Ascending aorta (tissue), 2 donors: ENCODE measurements at regions not wholly inside any gene's neighbourhood (a gene's known extent, or its start where the extent isn't known, plus 50 kb on each side); places are given as distances from the start of the nearest gene placed in this dataset.

Experiments
- DNase-seq, 2 donors: peaks; one replicate each; pipeline ENCODE4 v3.0.0-alpha.2; 2019; ENCODE audit warnings: low spot score in 2 of 2
- H3K27ac ChIP-seq, 2 donors: fragments of 200-600 bp; sonication (generic); one replicate each; pipeline ENCODE4 v1.5.1; 2016 to 2017; ENCODE audit warnings: mild to moderate bottlenecking in 1 of 2
- H3K27me3 ChIP-seq: fragments of 200-600 bp; sonication (generic); one replicate; pipeline ENCODE4 v1.5.1; 2017
- H3K36me3 ChIP-seq, 2 donors: fragments of 200-600 bp; sonication (generic); one replicate each; pipeline ENCODE4 v1.5.1; 2016
- H3K4me1 ChIP-seq, 2 donors: fragments of 200-600 bp; sonication (generic); one replicate each; pipeline ENCODE4 v1.5.1; 2016 to 2017; ENCODE audit warnings: mild to moderate bottlenecking in 1 of 2
- H3K4me3 ChIP-seq, 2 donors: fragments of 200-600 bp; sonication (generic); one replicate each; pipeline ENCODE4 v1.5.1; 2016 to 2017; ENCODE audit warnings: mild to moderate bottlenecking in 1 of 2
- H3K9me3 ChIP-seq, 2 donors: fragments of 200-600 bp; sonication (generic); one replicate each; pipeline ENCODE4 v1.5.1; 2016
- CTCF ChIP-seq, 3 experiments: fragments of 200-600 bp in 2 of 3; fragments of 450-650 bp in 1 of 3; sonication (generic) in 2 of 3; IDR thresholded peaks; one replicate each; pipeline ENCODE4 v1.5.1; 2016 to 2019; ENCODE audit warnings: antibody characterized with exemption in 3 of 3, mild to moderate bottlenecking in 1 of 3, moderate library complexity in 1 of 3
- intact Hi-C: fragments of 100-400 bp; cut with DNase I; formaldehyde crosslinking; loops from one replicate; pipeline ENCODE4 v1.15.1; 2023

- intact Hi-C loops: no loop called here
- TF ChIP-seq CTCF (IDR thresholded peaks at IDR 0.05): no peak
- Histone ChIP-seq H3K4me3 (no peak overlapping the region), H3K4me1 (no peaks in the 10 kb centered on the region), H3K27ac (no peak overlapping the region), H3K27me3 (no peaks in the 10 kb centered on the region), H3K9me3 (peaks cover 0 to 16% of the 10 kb centered on the region in 2 donors), H3K36me3 (no peaks in the 10 kb centered on the region)
- DNase-seq: no peak
These were observed 92.0 kb upstream of the MED14 start for GRCh38 chrX:40827331-40827730.

- no peaks in the 10 kb centered on the region for H3K4me1 ChIP-seq
- no peak overlapping the region for H3K27ac ChIP-seq
- H3K9me3 ChIP-seq: no peaks in the 10 kb centered on the region
- no peaks in the 10 kb centered on the region for H3K36me3 ChIP-seq
- intact Hi-C loops: no loop called here
- H3K27me3 ChIP-seq: no peaks in the 10 kb centered on the region
- no peak for TF ChIP-seq CTCF (IDR thresholded peaks at IDR 0.05)
- no peak overlapping the region for H3K4me3 ChIP-seq
- DNase-seq: no peak
These were observed 96.4 kb upstream of the MED14 start for GRCh38 chrX:40831750-40832149.

GRCh38 chrX:40832723-40833122 lies 97.4 kb upstream of the MED14 start:
- no peak for TF ChIP-seq CTCF (IDR thresholded peaks at IDR 0.05)
- DNase-seq: no peak
- intact Hi-C loops: no loop called here
- Histone ChIP-seq H3K27me3 (no peaks in the 10 kb centered on the region), H3K4me1 (no peaks in the 10 kb centered on the region), H3K27ac (no peak overlapping the region), H3K4me3 (no peak overlapping the region), H3K36me3 (no peaks in the 10 kb centered on the region), H3K9me3 (no peaks in the 10 kb centered on the region)

GRCh38 chrX:40834225-40834624 lies 98.9 kb upstream of the MED14 start:
- no peak for TF ChIP-seq CTCF (IDR thresholded peaks at IDR 0.05)
- DNase-seq: no peak

GRCh38 chrX:40835526-40835925 lies 100.2 kb upstream of the MED14 start:
- no peak for DNase-seq
- H3K27ac ChIP-seq: no peak overlapping the region
- TF ChIP-seq CTCF (IDR thresholded peaks at IDR 0.05): no peak
- H3K9me3 ChIP-seq: peaks cover 6 to 12% of the 10 kb centered on the region in 2 donors
- H3K4me1 ChIP-seq: no peaks in the 10 kb centered on the region
- intact Hi-C loops: no loop called here
- no peak overlapping the region for H3K4me3 ChIP-seq
- H3K36me3 ChIP-seq: no peaks in the 10 kb centered on the region
- no peaks in the 10 kb centered on the region for H3K27me3 ChIP-seq

More at GRCh38 chrX:40834225-40834624, 98.9 kb upstream of the MED14 start:
- Histone ChIP-seq H3K4me1 (no peaks in the 10 kb centered on the region), H3K27ac (no peak overlapping the region), H3K36me3 (no peaks in the 10 kb centered on the region), H3K4me3 (no peak overlapping the region), H3K9me3 (peaks cover 0 to under 1% of the 10 kb centered on the region in 2 donors), H3K27me3 (no peaks in the 10 kb centered on the region)
- intact Hi-C loops: no loop called here

- intact Hi-C loops: no loop called here
- Histone ChIP-seq H3K4me1 (no peaks in the 10 kb centered on the region), H3K27me3 (no peaks in the 10 kb centered on the region), H3K4me3 (no peak overlapping the region), H3K27ac (no peak overlapping the region), H3K36me3 (no peaks in the 10 kb centered on the region), H3K9me3 (peaks cover 19 to 35% of the 10 kb centered on the region in 2 donors)
- no peak for DNase-seq
- no peak for TF ChIP-seq CTCF (IDR thresholded peaks at IDR 0.05)
These were observed 108.3 kb upstream of the MED14 start for GRCh38 chrX:40843643-40844042.
